ENCODE measurements at regions not wholly inside any gene's neighbourhood (a gene's known extent, or its start where the extent isn't known, plus 50 kb on each side); places are given as distances from the start of the nearest gene placed in this dataset.

DNA sequence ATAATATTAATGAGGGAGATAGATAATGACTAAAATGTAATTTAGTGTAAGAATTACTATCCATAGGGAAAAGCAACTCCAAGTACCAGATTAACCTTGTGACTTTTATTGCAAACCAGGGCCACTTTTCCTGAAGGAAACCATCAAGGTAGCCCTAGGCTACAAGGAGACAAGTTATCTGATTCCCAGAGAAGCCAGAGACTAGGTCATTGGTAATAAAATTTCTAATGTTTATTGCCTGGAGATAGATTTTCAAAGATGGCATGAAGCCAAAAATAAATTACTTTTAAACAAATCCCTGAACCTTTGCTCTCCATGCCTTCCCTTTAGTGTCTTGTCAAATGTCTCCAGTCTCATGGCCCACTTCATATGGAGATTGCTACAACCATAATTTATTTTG, 610.1 kb upstream of the SLC10A2 start:
- H3K9ac ChIP-seq (ENCODE audit: low read depth, low read length) = no peak overlapping the region
- no peak overlapping the region for H2BK120ac ChIP-seq (ENCODE audit: low read depth, low read length)
- no peak overlapping the region for H2AK9ac ChIP-seq (replicated peaks; ENCODE audit: low read depth, low read length, poor library complexity)
- no peak overlapping the region for H2BK15ac ChIP-seq (ENCODE audit: low read depth, low read length)
- no peak overlapping the region for H2AFZ ChIP-seq (replicated peaks; ENCODE audit: low read length, poor library complexity)
- no peaks in the 10 kb centered on the region for H3K36me3 ChIP-seq (ENCODE audit: control insufficient read depth, insufficient read depth, low read length)
- H3K4me1 ChIP-seq (ENCODE audit: control insufficient read depth, insufficient read depth, low read length) = no peaks in the 10 kb centered on the region
- no peak for DNase-seq
- H2BK5ac ChIP-seq (ENCODE audit: low read depth, low read length, poor library complexity, severe bottlenecking) = no peak overlapping the region
- H3K23ac ChIP-seq (ENCODE audit: low read depth, low read length) = no peak overlapping the region
- H3K4ac ChIP-seq (ENCODE audit: low read depth, low read length) = no peak overlapping the region
- no peak overlapping the region for H3K4me3 ChIP-seq (ENCODE audit: insufficient read depth, low read depth, low read length)
- no peak for ATAC-seq (ENCODE audit: low read depth)
- H3K18ac ChIP-seq (ENCODE audit: low read depth, low read length) = no peak overlapping the region
- no peaks in the 10 kb centered on the region for H4K20me1 ChIP-seq (ENCODE audit: insufficient read depth, low read length)
- no peak overlapping the region for H4K8ac ChIP-seq (ENCODE audit: low read depth in 2 of 2, low read length in 2 of 2)
- H4K5ac ChIP-seq (ENCODE audit: low read depth, low read length) = no peak overlapping the region
- H3K9me1 ChIP-seq (ENCODE audit: insufficient read depth, low read length) = no peaks in the 10 kb centered on the region
- BruUV-seq (replicated peaks) = no TSS peak
- H3K79me1 ChIP-seq (ENCODE audit: low read depth in 1 of 2, low read length in 2 of 2) = no peaks in the 10 kb centered on the region
- in situ Hi-C loops (cut with MboI; ENCODE audit: low sequenced_read_pairs) = loop anchor here (25.0 kb wide), 1 partner anchor 89 kb away; no protein-coding TSS in a partner anchor
- no peak overlapping the region for H3K14ac ChIP-seq (replicated peaks; ENCODE audit: low read depth, low read length)
- no peaks in the 10 kb centered on the region for H3K27me3 ChIP-seq (ENCODE audit: control insufficient read depth, insufficient read depth, low read length)
- no peak overlapping the region for H2AK5ac ChIP-seq (ENCODE audit: low read depth, low read length)
- dilution Hi-C loops (cut with HindIII; ENCODE audit: low sequenced_read_pairs, unreplicated experiment) = no loop called here
- no peak overlapping the region for H3K27ac ChIP-seq (ENCODE audit: insufficient read depth, low read length)
- no peak overlapping the region for H2BK20ac ChIP-seq (ENCODE audit: low read depth, low read length)
- no peak overlapping the region for H4K91ac ChIP-seq (ENCODE audit: insufficient read depth, low read depth, low read length)
- ChIA-PET CTCF (no interaction called here), POLR2A (ENCODE audit: unreplicated experiment) (interaction anchor here (0.6 kb wide), 1 partner anchor 11 kb away, joined by 3 read pairs; no protein-coding TSS in a partner anchor)
- H3K9me3 ChIP-seq (ENCODE audit: control insufficient read depth, insufficient read depth, low read length) = peaks cover 13% of the 10 kb centered on the region
- H3K56ac ChIP-seq (ENCODE audit: extremely low read depth, insufficient read depth, low read length) = no peak overlapping the region
- no peak overlapping the region for H3K4me2 ChIP-seq (ENCODE audit: low read depth, low read length)
- TF ChIP-seq MAZ (IDR thresholded peaks at IDR 0.05; ENCODE audit: borderline replicate concordance, low read depth, low read length) (no peak), MXI1 (IDR thresholded peaks at IDR 0.05; ENCODE audit: borderline replicate concordance, low read depth, low read length) (no peak), NFE2L2 (IDR thresholded peaks at IDR 0.05; ENCODE audit: low read depth, low read length) (no peak), MAFK (IDR thresholded peaks at IDR 0.05; ENCODE audit: low read depth, low read length) (no peak), RAD21 (IDR thresholded peaks at IDR 0.05; ENCODE audit: low read length) (no peak), POLR2A (IDR thresholded peaks at IDR 0.05; ENCODE audit: low read depth, low read length) (no peak), SMC3 (IDR thresholded peaks at IDR 0.05; ENCODE audit: low read depth, low read length) (no peak), CHD1 (IDR thresholded peaks at IDR 0.05; ENCODE audit: low read depth, low read length) (no peak), BHLHE40 (IDR thresholded peaks at IDR 0.05; ENCODE audit: low read depth, low read length) (no peak)
- TF ChIP-seq, protein P1, sequence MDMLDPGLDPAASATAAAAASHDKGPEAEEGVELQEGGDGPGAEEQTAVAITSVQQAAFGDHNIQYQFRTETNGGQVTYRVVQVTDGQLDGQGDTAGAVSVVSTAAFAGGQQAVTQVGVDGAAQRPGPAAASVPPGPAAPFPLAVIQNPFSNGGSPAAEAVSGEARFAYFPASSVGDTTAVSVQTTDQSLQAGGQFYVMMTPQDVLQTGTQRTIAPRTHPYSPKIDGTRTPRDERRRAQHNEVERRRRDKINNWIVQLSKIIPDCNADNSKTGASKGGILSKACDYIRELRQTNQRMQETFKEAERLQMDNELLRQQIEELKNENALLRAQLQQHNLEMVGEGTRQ (IDR thresholded peaks at IDR 0.05; ENCODE audit: low read depth, low read length) = no peak
- TF ChIP-seq, protein P2, sequence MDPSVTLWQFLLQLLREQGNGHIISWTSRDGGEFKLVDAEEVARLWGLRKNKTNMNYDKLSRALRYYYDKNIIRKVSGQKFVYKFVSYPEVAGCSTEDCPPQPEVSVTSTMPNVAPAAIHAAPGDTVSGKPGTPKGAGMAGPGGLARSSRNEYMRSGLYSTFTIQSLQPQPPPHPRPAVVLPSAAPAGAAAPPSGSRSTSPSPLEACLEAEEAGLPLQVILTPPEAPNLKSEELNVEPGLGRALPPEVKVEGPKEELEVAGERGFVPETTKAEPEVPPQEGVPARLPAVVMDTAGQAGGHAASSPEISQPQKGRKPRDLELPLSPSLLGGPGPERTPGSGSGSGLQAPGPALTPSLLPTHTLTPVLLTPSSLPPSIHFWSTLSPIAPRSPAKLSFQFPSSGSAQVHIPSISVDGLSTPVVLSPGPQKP (IDR thresholded peaks at IDR 0.05; ENCODE audit: borderline replicate concordance, low read depth, low read length) = no peak
- TF ChIP-seq, protein P3, sequence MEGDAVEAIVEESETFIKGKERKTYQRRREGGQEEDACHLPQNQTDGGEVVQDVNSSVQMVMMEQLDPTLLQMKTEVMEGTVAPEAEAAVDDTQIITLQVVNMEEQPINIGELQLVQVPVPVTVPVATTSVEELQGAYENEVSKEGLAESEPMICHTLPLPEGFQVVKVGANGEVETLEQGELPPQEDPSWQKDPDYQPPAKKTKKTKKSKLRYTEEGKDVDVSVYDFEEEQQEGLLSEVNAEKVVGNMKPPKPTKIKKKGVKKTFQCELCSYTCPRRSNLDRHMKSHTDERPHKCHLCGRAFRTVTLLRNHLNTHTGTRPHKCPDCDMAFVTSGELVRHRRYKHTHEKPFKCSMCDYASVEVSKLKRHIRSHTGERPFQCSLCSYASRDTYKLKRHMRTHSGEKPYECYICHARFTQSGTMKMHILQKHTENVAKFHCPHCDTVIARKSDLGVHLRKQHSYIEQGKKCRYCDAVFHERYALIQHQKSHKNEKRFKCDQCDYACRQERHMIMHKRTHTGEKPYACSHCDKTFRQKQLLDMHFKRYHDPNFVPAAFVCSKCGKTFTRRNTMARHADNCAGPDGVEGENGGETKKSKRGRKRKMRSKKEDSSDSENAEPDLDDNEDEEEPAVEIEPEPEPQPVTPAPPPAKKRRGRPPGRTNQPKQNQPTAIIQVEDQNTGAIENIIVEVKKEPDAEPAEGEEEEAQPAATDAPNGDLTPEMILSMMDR (conservative IDR thresholded peaks at IDR 0.05; ENCODE audit: low read depth, low read length) = no peak
- intact Hi-C loops (cut with micrococcal nuclease) = no loop called here

All from IMR-90 (cell line).